Neural crest cell (in vitro differentiated cells): ENCODE measurements at regions not wholly inside any gene's neighbourhood (a gene's known extent, or its start where the extent isn't known, plus 50 kb on each side); places are given as distances from the start of the nearest gene placed in this dataset.

ENCODE experiments used
- DNase-seq: peaks from one replicate; pipeline ENCODE4 v3.0.0; 2021; ENCODE audit warnings: low read depth, mixed read lengths, low spot score
- H3K27ac Mint-ChIP-seq: one replicate; pipeline ENCODE4 v1.8.0; 2021; ENCODE audit warnings: mild to moderate bottlenecking, mixed read lengths; ENCODE audit not compliant: unreplicated experiment
- H3K27me3 Mint-ChIP-seq: 2 replicates; pipeline ENCODE4 v1.8.0; 2021; ENCODE audit warnings: low read depth, mild to moderate bottlenecking, mixed read lengths
- H3K36me3 Mint-ChIP-seq: 2 replicates; pipeline ENCODE4 v1.8.0; 2021; ENCODE audit warnings: low read depth, mild to moderate bottlenecking, mixed read lengths
- H3K4me1 Mint-ChIP-seq: 2 replicates; pipeline ENCODE4 v1.8.0; 2021; ENCODE audit warnings: mixed read lengths
- H3K4me3 Mint-ChIP-seq: one replicate; pipeline ENCODE4 v1.8.0; 2021; ENCODE audit warnings: mild to moderate bottlenecking, mixed read lengths
- H3K9me3 Mint-ChIP-seq: 2 replicates; pipeline ENCODE4 v1.8.0; 2021; ENCODE audit warnings: mixed read lengths
- TF ChIP-seq, protein P1 (sequence below): fragments of 200-600 bp; sonication (generic); conservative IDR thresholded peaks from 2 replicates; pipeline ENCODE4 v1.5.0; 2021; ENCODE audit warnings: antibody characterized with exemption, mild to moderate bottlenecking

DNA sequence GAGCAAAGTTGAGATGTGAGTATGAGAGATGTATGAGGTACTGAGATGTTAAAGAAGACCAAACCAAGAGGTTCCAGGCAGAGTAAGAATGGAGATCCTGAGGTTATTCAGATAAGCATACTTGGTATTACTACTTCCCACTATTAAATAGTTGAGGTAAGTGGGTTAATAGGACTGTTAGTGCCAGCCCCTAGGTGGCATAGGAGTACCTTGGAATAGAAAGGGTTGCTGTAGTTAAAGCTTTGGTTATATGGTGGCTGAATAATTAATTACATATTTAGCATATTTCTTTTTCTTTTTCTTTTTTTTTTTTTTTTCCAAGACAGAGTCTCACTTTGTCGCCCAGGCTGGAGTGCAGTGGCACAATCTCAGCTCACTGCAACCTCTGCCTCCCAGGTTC, 397.9 kb upstream of the TMPRSS15 start:
- no peak for DNase-seq
- no peaks in the 10 kb centered on the region for H3K36me3 Mint-ChIP-seq

DNA sequence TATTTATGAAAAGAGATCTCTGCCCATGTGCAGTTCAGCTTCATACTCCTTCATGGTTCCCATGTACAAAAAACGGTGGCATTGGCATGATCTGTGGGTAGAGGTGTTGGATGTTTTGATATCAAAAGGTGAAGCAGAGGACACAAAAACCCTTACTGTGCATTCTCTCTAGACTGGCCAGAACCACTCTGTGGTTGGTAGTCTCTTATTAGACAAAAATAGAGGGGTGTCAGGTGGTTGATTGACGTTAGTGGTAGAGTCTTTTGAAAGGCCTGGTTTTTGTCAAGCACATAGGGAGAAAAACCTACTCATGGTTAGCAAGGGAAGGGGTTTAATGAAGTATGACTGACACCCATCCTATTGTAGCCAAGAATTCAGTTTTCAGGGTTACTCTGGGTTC, 400.0 kb upstream of the TMPRSS15 start:
- no peaks in the 10 kb centered on the region for H3K4me1 Mint-ChIP-seq
- H3K36me3 Mint-ChIP-seq, result no peaks in the 10 kb centered on the region
- TF ChIP-seq, protein P1, sequence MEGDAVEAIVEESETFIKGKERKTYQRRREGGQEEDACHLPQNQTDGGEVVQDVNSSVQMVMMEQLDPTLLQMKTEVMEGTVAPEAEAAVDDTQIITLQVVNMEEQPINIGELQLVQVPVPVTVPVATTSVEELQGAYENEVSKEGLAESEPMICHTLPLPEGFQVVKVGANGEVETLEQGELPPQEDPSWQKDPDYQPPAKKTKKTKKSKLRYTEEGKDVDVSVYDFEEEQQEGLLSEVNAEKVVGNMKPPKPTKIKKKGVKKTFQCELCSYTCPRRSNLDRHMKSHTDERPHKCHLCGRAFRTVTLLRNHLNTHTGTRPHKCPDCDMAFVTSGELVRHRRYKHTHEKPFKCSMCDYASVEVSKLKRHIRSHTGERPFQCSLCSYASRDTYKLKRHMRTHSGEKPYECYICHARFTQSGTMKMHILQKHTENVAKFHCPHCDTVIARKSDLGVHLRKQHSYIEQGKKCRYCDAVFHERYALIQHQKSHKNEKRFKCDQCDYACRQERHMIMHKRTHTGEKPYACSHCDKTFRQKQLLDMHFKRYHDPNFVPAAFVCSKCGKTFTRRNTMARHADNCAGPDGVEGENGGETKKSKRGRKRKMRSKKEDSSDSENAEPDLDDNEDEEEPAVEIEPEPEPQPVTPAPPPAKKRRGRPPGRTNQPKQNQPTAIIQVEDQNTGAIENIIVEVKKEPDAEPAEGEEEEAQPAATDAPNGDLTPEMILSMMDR, result no peak
- H3K9me3 Mint-ChIP-seq, result peaks cover 8% of the 10 kb centered on the region
- H3K27ac Mint-ChIP-seq, result no peak overlapping the region
- no peaks in the 10 kb centered on the region for H3K27me3 Mint-ChIP-seq
- DNase-seq, result no peak
- no peak overlapping the region for H3K4me3 Mint-ChIP-seq

More for the DNA sequence above, 397.9 kb upstream of the TMPRSS15 start:
- Mint-ChIP-seq H3K4me1 (no peaks in the 10 kb centered on the region), H3K27ac (no peak overlapping the region), H3K27me3 (no peaks in the 10 kb centered on the region), H3K4me3 (no peak overlapping the region), H3K9me3 (peaks cover 13% of the 10 kb centered on the region)
- TF ChIP-seq, protein P1, result peak; percentile 42

DNA sequence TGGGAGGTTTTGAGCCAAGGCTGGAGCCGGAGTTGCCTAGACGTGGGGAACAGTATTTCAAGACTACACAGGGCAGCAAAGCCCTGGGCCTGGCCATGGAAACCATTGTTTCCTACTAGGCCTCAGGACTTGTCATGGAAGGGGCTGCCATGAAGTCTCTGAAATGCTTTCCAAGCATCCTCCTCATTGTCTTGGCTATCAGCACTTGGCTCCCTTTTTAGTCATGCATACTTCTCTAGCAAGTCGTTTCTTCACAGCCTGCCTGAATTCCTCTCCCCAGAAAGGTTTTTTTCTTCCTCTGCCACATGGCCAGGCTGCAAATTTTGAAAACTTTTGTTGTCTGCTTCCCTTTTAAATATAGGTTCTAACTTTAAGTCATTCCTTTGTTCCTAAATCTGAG, 406.6 kb upstream of the TMPRSS15 start:
- H3K27me3 Mint-ChIP-seq, result no peaks in the 10 kb centered on the region
- H3K4me3 Mint-ChIP-seq, result no peak overlapping the region
- peaks cover 2% of the 10 kb centered on the region for H3K9me3 Mint-ChIP-seq
- TF ChIP-seq, protein P1, result no peak
- H3K36me3 Mint-ChIP-seq, result no peaks in the 10 kb centered on the region
- no peaks in the 10 kb centered on the region for H3K4me1 Mint-ChIP-seq
- no peak overlapping the region for H3K27ac Mint-ChIP-seq
- no peak for DNase-seq

DNA sequence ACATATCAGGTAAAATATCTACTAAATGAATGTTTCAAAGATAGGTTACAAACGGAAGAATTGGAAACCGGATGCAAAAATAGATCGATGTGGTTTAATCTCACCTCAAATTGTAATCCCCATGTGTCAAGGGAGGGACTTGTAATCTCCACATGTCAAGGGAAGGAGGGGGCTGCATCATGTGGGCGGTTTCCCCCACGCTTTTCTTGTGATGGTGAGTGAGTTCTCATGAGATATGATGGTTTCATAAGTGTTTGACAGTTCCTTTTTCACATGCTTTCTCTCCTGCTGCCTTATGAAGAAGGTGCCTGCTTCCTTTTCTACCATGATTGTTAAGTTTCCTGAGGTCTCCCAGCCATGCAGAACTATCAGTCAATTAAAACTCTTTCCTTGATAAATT, 408.7 kb upstream of the TMPRSS15 start:
- DNase-seq, result no peak
- H3K27ac Mint-ChIP-seq, result no peak overlapping the region
- TF ChIP-seq, protein P1, result no peak
- H3K4me1 Mint-ChIP-seq, result no peaks in the 10 kb centered on the region
- no peaks in the 10 kb centered on the region for H3K27me3 Mint-ChIP-seq
- no peaks in the 10 kb centered on the region for H3K9me3 Mint-ChIP-seq
- no peaks in the 10 kb centered on the region for H3K36me3 Mint-ChIP-seq
- H3K4me3 Mint-ChIP-seq, result no peak overlapping the region

DNA sequence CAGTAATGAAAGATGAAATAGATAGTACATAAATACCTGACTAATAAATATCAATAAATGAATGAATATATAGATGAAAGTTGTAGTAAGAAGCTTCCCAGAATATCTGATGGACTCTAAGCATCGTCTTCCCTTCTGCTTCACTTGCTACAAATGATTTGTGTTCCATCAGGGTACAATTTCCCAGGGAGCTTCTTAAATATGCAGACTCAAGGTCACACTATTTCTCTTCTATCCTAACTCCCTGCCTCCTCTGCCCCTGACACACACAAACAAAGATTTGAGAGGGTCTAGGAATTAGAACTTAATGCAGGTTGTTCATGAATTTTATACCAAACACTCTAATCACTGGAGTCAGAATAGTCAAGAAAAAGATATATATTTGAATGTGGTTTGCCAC, 415.9 kb upstream of the TMPRSS15 start:
- no peaks in the 10 kb centered on the region for H3K4me1 Mint-ChIP-seq
- DNase-seq, result no peak
- H3K27me3 Mint-ChIP-seq, result no peaks in the 10 kb centered on the region
- no peak overlapping the region for H3K27ac Mint-ChIP-seq
- peaks cover 8% of the 10 kb centered on the region for H3K9me3 Mint-ChIP-seq
- no peaks in the 10 kb centered on the region for H3K36me3 Mint-ChIP-seq
- TF ChIP-seq, protein P1, result no peak
- no peak overlapping the region for H3K4me3 Mint-ChIP-seq

DNA sequence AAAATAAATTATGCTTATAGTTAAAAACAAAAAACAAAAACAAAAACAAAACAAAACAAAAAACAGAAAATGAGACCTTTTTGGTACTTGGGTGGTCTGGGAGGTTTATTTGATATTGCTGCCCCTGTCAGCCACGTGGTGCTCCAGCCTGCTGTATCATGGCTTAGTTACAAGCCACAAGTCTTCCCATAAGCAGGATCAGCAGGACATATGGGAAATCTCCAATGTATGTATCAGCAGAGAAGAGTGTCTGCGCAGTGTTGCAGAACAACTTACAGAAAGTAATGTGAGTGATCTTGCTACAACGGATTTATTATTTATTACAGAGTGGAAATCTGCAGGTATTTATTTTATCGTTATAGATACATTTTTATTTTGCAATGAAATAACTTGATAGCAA, 423.0 kb upstream of the TMPRSS15 start:
- Mint-ChIP-seq H3K27me3 (no peaks in the 10 kb centered on the region), H3K27ac (no peak overlapping the region), H3K36me3 (no peaks in the 10 kb centered on the region), H3K9me3 (peaks cover 3% of the 10 kb centered on the region), H3K4me3 (no peak overlapping the region), H3K4me1 (peaks cover 7% of the 10 kb centered on the region)
- TF ChIP-seq, protein P1, result no peak
- no peak for DNase-seq
